Fibroblast of villous mesenchyme (primary cell): ENCODE measurements at regions not wholly inside any gene's neighbourhood (a gene's known extent, or its start where the extent isn't known, plus 50 kb on each side); places are given as distances from the start of the nearest gene placed in this dataset.

Experiments used
- DNase-seq: peaks from one replicate; pipeline ENCODE4 v3.0.0-alpha.2; 2010; ENCODE audit warnings: low read depth
- H3K4me3 ChIP-seq: 2 replicates; pipeline ENCODE4 v1.5.1; 2011; ENCODE audit warnings: low read depth, mild to moderate bottlenecking, low read length
- CTCF ChIP-seq: IDR thresholded peaks from 2 replicates; pipeline ENCODE4 v1.5.1; 2012; ENCODE audit warnings: low read depth, mild to moderate bottlenecking, low read length; ENCODE audit not compliant: insufficient read depth

DNA sequence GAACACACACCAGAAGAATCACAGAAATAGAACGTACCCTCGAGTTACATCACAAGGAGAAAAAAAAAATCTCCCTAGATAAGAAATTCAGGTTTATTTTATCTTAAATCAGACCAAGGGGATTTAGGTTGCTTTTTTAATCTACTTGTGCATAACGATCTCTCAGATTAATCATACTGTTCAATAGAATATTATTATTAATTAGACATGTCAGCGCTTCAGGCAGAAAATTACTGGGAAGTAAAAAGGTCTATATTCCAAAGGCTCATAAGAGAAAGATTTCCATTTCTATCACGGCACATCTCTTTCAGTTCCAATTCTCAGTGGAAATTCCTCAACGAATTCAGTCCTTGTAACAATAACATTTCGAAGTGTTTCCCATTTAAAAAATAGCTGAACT is 77.7 kb upstream of the PSMD7 start:
- H3K4me3 ChIP-seq = no peak overlapping the region
- no peak for DNase-seq
- no peak for TF ChIP-seq CTCF

DNA sequence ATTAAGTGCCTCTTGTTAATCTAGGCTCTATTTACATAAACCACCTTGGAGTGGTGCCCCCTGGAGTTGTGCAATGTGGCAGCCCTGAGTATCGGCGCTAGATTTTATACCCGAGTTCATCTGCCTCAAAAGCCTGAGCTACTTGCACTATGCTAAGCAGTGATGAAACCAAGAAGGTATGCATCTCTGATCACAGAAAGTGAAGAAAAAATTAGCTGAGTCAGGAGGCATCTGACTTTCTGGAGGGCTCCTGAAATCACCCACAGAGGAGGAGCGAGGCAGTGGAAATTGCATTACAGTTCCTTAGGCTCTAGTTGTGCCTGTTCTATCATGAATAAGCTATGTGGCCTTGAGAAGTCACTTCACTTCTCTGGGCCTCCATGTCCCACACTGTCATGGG is 80.3 kb upstream of the PSMD7 start:
- DNase-seq = peak; percentile 15
- no peak for TF ChIP-seq CTCF
- H3K4me3 ChIP-seq = no peak overlapping the region

DNA sequence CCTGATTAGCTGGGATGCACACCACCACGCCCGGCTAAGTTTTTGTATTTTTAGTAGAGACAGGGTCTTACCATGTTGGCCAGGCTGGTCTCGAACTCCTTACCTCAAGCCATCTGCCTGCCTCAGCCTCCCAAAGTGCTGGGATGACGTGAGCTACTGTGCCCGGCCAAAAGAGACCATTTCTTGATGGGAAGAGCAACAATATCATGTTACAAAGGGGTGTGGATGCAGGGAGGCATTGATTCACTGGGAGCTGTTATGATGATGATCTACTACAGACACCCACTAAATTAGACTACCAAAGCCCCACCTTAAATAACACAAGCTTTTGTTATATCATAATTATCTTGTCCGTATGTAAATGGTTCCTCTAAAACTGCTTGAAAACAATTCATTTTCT is 81.4 kb upstream of the PSMD7 start:
- H3K4me3 ChIP-seq = no peak overlapping the region
- no peak for DNase-seq
- TF ChIP-seq CTCF = no peak

DNA sequence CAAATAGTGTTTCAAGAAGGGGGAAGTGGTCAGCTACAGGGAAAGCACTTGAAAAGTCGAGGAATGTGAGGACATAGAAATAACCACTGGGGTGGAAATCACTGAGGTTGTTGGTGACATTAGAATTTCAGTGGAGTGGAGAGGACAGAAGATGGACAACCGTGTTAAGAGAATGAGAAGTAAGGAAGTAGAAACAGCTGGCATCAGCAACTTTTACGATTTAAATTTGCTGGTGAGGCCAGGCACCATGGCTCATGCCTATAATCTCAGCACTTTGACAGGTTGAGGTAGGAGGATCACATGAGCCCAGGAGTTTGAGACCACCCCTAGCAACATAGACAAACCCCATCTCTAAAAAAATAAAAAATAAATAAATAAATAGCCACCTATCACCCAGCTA is 83.2 kb upstream of the PSMD7 start:
- H3K4me3 ChIP-seq = no peak overlapping the region
- no peak for DNase-seq
- no peak for TF ChIP-seq CTCF

GRCh38 chr16:74210245-74210644 is 86.4 kb upstream of the PSMD7 start:
- no peak for DNase-seq
- no peak overlapping the region for H3K4me3 ChIP-seq
- TF ChIP-seq CTCF = no peak

- DNase-seq = no peak
- TF ChIP-seq CTCF = no peak
These were observed 94.6 kb upstream of the PSMD7 start for GRCh38 chr16:74202009-74202408.

GRCh38 chr16:74201576-74201975 is 95.0 kb upstream of the PSMD7 start:
- no peak for TF ChIP-seq CTCF
- H3K4me3 ChIP-seq = no peak overlapping the region
- no peak for DNase-seq

More at GRCh38 chr16:74202009-74202408, 94.6 kb upstream of the PSMD7 start:
- no peak overlapping the region for H3K4me3 ChIP-seq
